Islet of Langerhans (tissue), 1 donor: ENCODE measurements at regions not wholly inside any gene's neighbourhood (a gene's known extent, or its start where the extent isn't known, plus 50 kb on each side); places are given as distances from the start of the nearest gene placed in this dataset.

ENCODE experiments used
- FAIRE-seq: peaks from one replicate; lab custom pipeline; 2011; peaks lifted over from hg19 to GRCh38; lab: Jason Lieb, UNC

- no peak for FAIRE-seq
Measured at GRCh38 chr6:85126485-85127167, 323.3 kb upstream of the NT5E start.

GRCh38 chr6:85125526-85125925, 324.4 kb upstream of the NT5E start:
- FAIRE-seq = no peak

GRCh38 chr6:85124472-85125354, 325.2 kb upstream of the NT5E start:
- no peak for FAIRE-seq

- no peak for FAIRE-seq
Measured at GRCh38 chr6:85121158-85121557, 328.7 kb upstream of the NT5E start.

- no peak for FAIRE-seq
Measured at GRCh38 chr6:85118652-85119235, 331.1 kb upstream of the NT5E start.

GRCh38 chr6:85118233-85118632, 331.6 kb upstream of the NT5E start:
- FAIRE-seq = no peak

- no peak for FAIRE-seq
Measured at GRCh38 chr6:85116475-85116874, 333.4 kb upstream of the NT5E start.

GRCh38 chr6:85115876-85116275, 334.0 kb upstream of the NT5E start:
- FAIRE-seq = no peak

GRCh38 chr6:85115376-85115775, 334.5 kb upstream of the NT5E start:
- FAIRE-seq = no peak

- FAIRE-seq = no peak
Measured at GRCh38 chr6:85114581-85114935, 335.3 kb upstream of the NT5E start.

- no peak for FAIRE-seq
Measured at GRCh38 chr6:85113934-85114580, 335.8 kb upstream of the NT5E start.

- no peak for FAIRE-seq
Measured at GRCh38 chr6:85112540-85112939, 337.3 kb upstream of the NT5E start.

GRCh38 chr6:85111481-85112011, 338.3 kb upstream of the NT5E start:
- no peak for FAIRE-seq

- FAIRE-seq = no peak
Measured at GRCh38 chr6:85110943-85111342, 338.9 kb upstream of the NT5E start.

GRCh38 chr6:85107701-85108100, 342.2 kb upstream of the NT5E start:
- no peak for FAIRE-seq

- FAIRE-seq = no peak
Measured at GRCh38 chr6:85096976-85097375, 332.6 kb upstream of the TBX18 start.

- FAIRE-seq = no peak
Measured at GRCh38 chr6:85092226-85092625, 327.8 kb upstream of the TBX18 start.

- FAIRE-seq = no peak
Measured at GRCh38 chr6:85089255-85089654, 324.9 kb upstream of the TBX18 start.

GRCh38 chr6:85085875-85086274, 321.5 kb upstream of the TBX18 start:
- FAIRE-seq = no peak

- no peak for FAIRE-seq
Measured at GRCh38 chr6:85081102-85081501, 316.7 kb upstream of the TBX18 start.

- no peak for FAIRE-seq
Measured at GRCh38 chr6:85079761-85080160, 315.4 kb upstream of the TBX18 start.

- FAIRE-seq = no peak
Measured at GRCh38 chr6:85078058-85078457, 313.7 kb upstream of the TBX18 start.

- FAIRE-seq = no peak
Measured at GRCh38 chr6:85077098-85077497, 312.7 kb upstream of the TBX18 start.
